ENCODE measurements at regions not wholly inside any gene's neighbourhood (a gene's known extent, or its start where the extent isn't known, plus 50 kb on each side); places are given as distances from the start of the nearest gene placed in this dataset.

GRCh38 chr2:71783815-71784214 is 330.5 kb downstream of the DYSF start:
- TF ChIP-seq CTCF (IDR thresholded peaks at IDR 0.05; ENCODE audit: low read depth, low read length) (no peak), EZH2phosphoT487 (IDR thresholded peaks at IDR 0.05; ENCODE audit: low read depth) (no peak)
